ENCODE measurements at regions not wholly inside any gene's neighbourhood (a gene's known extent, or its start where the extent isn't known, plus 50 kb on each side); places are given as distances from the start of the nearest gene placed in this dataset.

GRCh38 chr1:10897321-10897980, 101.0 kb upstream of the CASZ1 start:
- DNase-seq (ENCODE audit: low read depth): no peak

GRCh38 chr1:10897981-10898728, 101.7 kb upstream of the CASZ1 start:
- no peak for DNase-seq (ENCODE audit: low read depth)

GRCh38 chr1:10898921-10899320, 102.5 kb upstream of the CASZ1 start:
- no peak for DNase-seq (ENCODE audit: low read depth)

GRCh38 chr1:10899490-10900250, 103.2 kb upstream of the CASZ1 start:
- no peak for DNase-seq (ENCODE audit: low read depth)

GRCh38 chr1:10900251-10900651, 103.8 kb upstream of the CASZ1 start:
- no peak for DNase-seq (ENCODE audit: low read depth)

GRCh38 chr1:10900691-10901090, 104.2 kb upstream of the CASZ1 start:
- DNase-seq (ENCODE audit: low read depth): peak; percentile 76

GRCh38 chr1:10901091-10901890, 104.8 kb upstream of the CASZ1 start:
- peak; percentile 69 for DNase-seq (ENCODE audit: low read depth)

- DNase-seq (ENCODE audit: low read depth): no peak
Observed at GRCh38 chr1:10901891-10902805, 105.7 kb upstream of the CASZ1 start.

- DNase-seq (ENCODE audit: low read depth): no peak
Observed at GRCh38 chr1:10903421-10903820, 107.0 kb upstream of the CASZ1 start.

GRCh38 chr1:10903821-10904220, 107.4 kb upstream of the CASZ1 start:
- DNase-seq (ENCODE audit: low read depth): no peak

- DNase-seq (ENCODE audit: low read depth): no peak
Observed at GRCh38 chr1:10904396-10905358, 107.8 kb upstream of the TARDBP start.

GRCh38 chr1:10905841-10906655, 106.4 kb upstream of the TARDBP start:
- DNase-seq (ENCODE audit: low read depth): no peak

- no peak for DNase-seq (ENCODE audit: low read depth)
Observed at GRCh38 chr1:10906866-10907519, 105.5 kb upstream of the TARDBP start.

GRCh38 chr1:10908266-10908665, 104.2 kb upstream of the TARDBP start:
- DNase-seq (ENCODE audit: low read depth): no peak

GRCh38 chr1:10909697-10910680, 102.5 kb upstream of the TARDBP start:
- no peak for DNase-seq (ENCODE audit: low read depth)

- no peak for DNase-seq (ENCODE audit: low read depth)
Observed at GRCh38 chr1:10910681-10911489, 101.6 kb upstream of the TARDBP start.
